ENCODE measurements at regions not wholly inside any gene's neighbourhood (a gene's known extent, or its start where the extent isn't known, plus 50 kb on each side); places are given as distances from the start of the nearest gene placed in this dataset.

GRCh38 chr1:10857687-10858086 is 61.2 kb upstream of the CASZ1 start:
- Histone ChIP-seq H3K27me3 (ENCODE audit: control insufficient read depth, insufficient read depth, low read length) (peaks cover 45% of the 10 kb centered on the region), H3K27ac (ENCODE audit: low read depth, low read length) (no peak overlapping the region), H3K9me3 (ENCODE audit: control insufficient read depth, insufficient read depth, low read length) (no peaks in the 10 kb centered on the region; the same call in 1 of the 2 replicates), H3K4me3 (ENCODE audit: low read depth, low read length) (no peak overlapping the region)
- DNase-seq (ENCODE audit: low read depth, low spot score), result no peak
- CTCF ChIA-PET, result no interaction called here
- TF ChIP-seq, protein P1, sequence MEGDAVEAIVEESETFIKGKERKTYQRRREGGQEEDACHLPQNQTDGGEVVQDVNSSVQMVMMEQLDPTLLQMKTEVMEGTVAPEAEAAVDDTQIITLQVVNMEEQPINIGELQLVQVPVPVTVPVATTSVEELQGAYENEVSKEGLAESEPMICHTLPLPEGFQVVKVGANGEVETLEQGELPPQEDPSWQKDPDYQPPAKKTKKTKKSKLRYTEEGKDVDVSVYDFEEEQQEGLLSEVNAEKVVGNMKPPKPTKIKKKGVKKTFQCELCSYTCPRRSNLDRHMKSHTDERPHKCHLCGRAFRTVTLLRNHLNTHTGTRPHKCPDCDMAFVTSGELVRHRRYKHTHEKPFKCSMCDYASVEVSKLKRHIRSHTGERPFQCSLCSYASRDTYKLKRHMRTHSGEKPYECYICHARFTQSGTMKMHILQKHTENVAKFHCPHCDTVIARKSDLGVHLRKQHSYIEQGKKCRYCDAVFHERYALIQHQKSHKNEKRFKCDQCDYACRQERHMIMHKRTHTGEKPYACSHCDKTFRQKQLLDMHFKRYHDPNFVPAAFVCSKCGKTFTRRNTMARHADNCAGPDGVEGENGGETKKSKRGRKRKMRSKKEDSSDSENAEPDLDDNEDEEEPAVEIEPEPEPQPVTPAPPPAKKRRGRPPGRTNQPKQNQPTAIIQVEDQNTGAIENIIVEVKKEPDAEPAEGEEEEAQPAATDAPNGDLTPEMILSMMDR (IDR thresholded peaks at IDR 0.05; ENCODE audit: low read depth, low read length), result no peak
- POLR2A ChIA-PET, result no interaction called here

DNA sequence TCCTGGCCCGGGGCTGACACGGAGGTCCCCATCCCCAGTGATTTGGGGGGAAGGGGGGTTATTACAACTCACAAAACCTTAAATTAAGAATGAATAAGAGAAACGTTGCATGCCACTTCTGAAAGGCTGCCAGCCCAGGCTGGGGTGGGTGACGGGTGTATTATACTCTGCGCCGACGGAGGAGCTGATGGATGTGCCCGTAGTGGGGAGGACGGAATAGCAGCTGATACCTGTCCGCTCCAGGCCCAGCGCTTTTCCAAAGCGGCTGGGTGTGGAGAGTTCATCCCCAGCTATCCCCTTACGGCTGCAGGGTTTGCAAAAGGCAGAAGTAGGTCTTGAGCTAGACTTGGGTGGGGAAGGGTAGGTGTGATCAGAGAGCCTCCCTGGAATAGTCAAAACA is 63.8 kb upstream of the CASZ1 start:
- CTCF ChIA-PET, result no interaction called here
- Histone ChIP-seq H3K4me3 (ENCODE audit: low read depth, low read length) (no peak overlapping the region), H3K27ac (ENCODE audit: low read depth, low read length) (no peak overlapping the region), H3K9me3 (ENCODE audit: control insufficient read depth, insufficient read depth, low read length) (no peaks in the 10 kb centered on the region; the same call in 1 of the 2 replicates), H3K27me3 (ENCODE audit: control insufficient read depth, insufficient read depth, low read length) (peaks cover 64% of the 10 kb centered on the region)
- POLR2A ChIA-PET, result no interaction called here
- TF ChIP-seq, protein P1 (IDR thresholded peaks at IDR 0.05; ENCODE audit: low read depth, low read length), result no peak
- no peak for DNase-seq (ENCODE audit: low read depth, low spot score)

DNA sequence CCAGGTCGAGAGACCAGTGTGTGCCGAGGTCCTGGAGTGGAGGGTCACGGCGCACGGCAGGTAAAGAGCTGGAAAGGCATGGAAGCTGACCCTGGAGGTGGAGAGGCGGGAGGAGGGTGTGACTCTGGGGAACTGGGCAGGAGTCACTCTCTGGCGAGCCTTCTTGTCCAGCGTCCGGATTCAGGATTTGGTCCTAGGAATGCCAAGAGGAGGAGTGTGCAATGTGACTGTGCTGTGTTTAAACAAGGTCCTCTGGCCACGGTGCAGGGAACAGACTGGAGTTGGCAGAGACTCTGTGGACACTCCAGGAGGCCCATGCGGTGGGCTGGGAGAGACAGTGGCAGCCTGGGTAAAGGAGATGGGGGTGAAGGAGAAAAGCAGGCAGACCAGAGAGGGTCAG is 64.2 kb upstream of the CASZ1 start:
- TF ChIP-seq, protein P1 (IDR thresholded peaks at IDR 0.05; ENCODE audit: low read depth, low read length), result no peak
- no peak for DNase-seq (ENCODE audit: low read depth, low spot score)
- POLR2A ChIA-PET, result no interaction called here
- Histone ChIP-seq H3K27me3 (ENCODE audit: control insufficient read depth, insufficient read depth, low read length) (peaks cover 64% of the 10 kb centered on the region), H3K9me3 (ENCODE audit: control insufficient read depth, insufficient read depth, low read length) (no peaks in the 10 kb centered on the region; the same call in 1 of the 2 replicates), H3K4me3 (ENCODE audit: low read depth, low read length) (no peak overlapping the region), H3K27ac (ENCODE audit: low read depth, low read length) (no peak overlapping the region)
- CTCF ChIA-PET, result no interaction called here

GRCh38 chr1:10861822-10862221 is 65.4 kb upstream of the CASZ1 start:
- ChIA-PET POLR2A (interaction anchor here (0.5 kb wide), 1 partner anchor 1048 kb away, joined by 3 read pairs; no protein-coding TSS in a partner anchor), CTCF (interaction anchor here (0.5 kb wide), 1 partner anchor 1797 kb away, joined by 7 read pairs; no protein-coding TSS in a partner anchor)
- no peak overlapping the region for H3K4me3 ChIP-seq (ENCODE audit: low read depth, low read length)
- no peak overlapping the region for H3K27ac ChIP-seq (ENCODE audit: low read depth, low read length)
- no peaks in the 10 kb centered on the region for H3K9me3 ChIP-seq (ENCODE audit: control insufficient read depth, insufficient read depth, low read length)
- peaks cover 65% of the 10 kb centered on the region for H3K27me3 ChIP-seq (ENCODE audit: control insufficient read depth, insufficient read depth, low read length)
- DNase-seq (ENCODE audit: low read depth, low spot score), result no peak
- TF ChIP-seq, protein P1 (IDR thresholded peaks at IDR 0.05; ENCODE audit: low read depth, low read length), result no peak

DNA sequence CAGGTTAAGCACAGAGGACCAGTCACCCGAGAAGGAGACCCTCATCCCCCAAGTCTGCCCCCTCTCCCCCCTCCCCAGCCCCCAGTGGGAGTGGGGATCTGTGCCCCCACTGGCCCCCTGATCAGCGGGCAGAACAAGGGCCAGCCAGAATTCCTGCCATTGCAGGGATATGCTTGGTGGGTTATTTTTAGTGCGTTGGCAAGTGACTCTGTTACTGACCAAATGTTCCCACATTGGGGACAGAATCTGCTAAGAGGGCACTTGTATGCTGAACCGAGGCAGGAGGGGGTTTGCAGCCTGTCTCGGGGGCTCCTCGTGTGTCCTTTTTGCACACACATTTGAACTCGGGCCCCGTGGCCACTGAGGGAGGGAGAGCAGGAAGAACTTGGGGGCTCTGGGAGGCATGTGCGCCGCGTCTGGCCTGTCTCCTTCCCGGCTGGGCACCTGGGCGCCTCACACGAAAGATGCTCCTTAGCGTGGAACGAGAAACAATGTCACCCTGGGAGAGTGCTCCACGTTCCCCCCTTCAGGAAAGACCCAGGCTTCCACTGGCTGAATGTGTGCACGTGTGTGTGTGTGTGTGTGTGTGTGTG is 66.4 kb upstream of the CASZ1 start:
- H3K9me3 ChIP-seq (ENCODE audit: control insufficient read depth, insufficient read depth, low read length), result no peaks in the 10 kb centered on the region
- H3K27me3 ChIP-seq (ENCODE audit: control insufficient read depth, insufficient read depth, low read length), result peaks cover 62% of the 10 kb centered on the region
- DNase-seq (ENCODE audit: low read depth, low spot score), result no peak
- no peak overlapping the region for H3K4me3 ChIP-seq (ENCODE audit: low read depth, low read length)
- ChIA-PET CTCF (no interaction called here), POLR2A (no interaction called here)
- no peak overlapping the region for H3K27ac ChIP-seq (ENCODE audit: low read depth, low read length)
- TF ChIP-seq, protein P1 (IDR thresholded peaks at IDR 0.05; ENCODE audit: low read depth, low read length), result no peak
